GM18951 (cell line): ENCODE measurements at regions not wholly inside any gene's neighbourhood (a gene's known extent, or its start where the extent isn't known, plus 50 kb on each side); places are given as distances from the start of the nearest gene placed in this dataset.

Experiments used
- POLR2A ChIP-seq: IDR thresholded peaks from 4 replicates; pipeline ENCODE4 v1.6.1; 2011; ENCODE audit warnings: mild to moderate bottlenecking; ENCODE audit not compliant: insufficient read length, insufficient read depth; ENCODE audit errors: extremely low read depth
- in situ Hi-C: fragments of 300-500 bp; cut with MboI; formaldehyde crosslinking; loops from one replicate; pipeline ENCODE4 v1.12.0; 2022; ENCODE audit warnings: low sequenced_read_pairs, mixed read lengths, inconsistent platforms; ENCODE audit not compliant: unreplicated experiment

- TF ChIP-seq POLR2A = no peak
- in situ Hi-C loops = no loop called here
Measured at GRCh38 chr1:34380526-34381124, 203.9 kb downstream of the C1orf94 start.

GRCh38 chr1:34389974-34390373, 213.3 kb downstream of the C1orf94 start:
- in situ Hi-C loops = no loop called here
- no peak for TF ChIP-seq POLR2A

- in situ Hi-C loops = no loop called here
- TF ChIP-seq POLR2A = no peak
Measured at GRCh38 chr1:34396042-34396441, 219.3 kb downstream of the C1orf94 start.

- in situ Hi-C loops = no loop called here
Measured at GRCh38 chr1:34398241-34398915, 221.7 kb downstream of the C1orf94 start.

GRCh38 chr1:34398916-34399275, 222.2 kb downstream of the C1orf94 start:
- TF ChIP-seq POLR2A = no peak

More at GRCh38 chr1:34398241-34398915, 221.7 kb downstream of the C1orf94 start:
- no peak for TF ChIP-seq POLR2A

GRCh38 chr1:34400675-34401074, 224.0 kb downstream of the C1orf94 start:
- in situ Hi-C loops = no loop called here
- no peak for TF ChIP-seq POLR2A

More at GRCh38 chr1:34398916-34399275, 222.2 kb downstream of the C1orf94 start:
- in situ Hi-C loops = no loop called here

GRCh38 chr1:34403156-34403555, 226.4 kb downstream of the C1orf94 start:
- in situ Hi-C loops = no loop called here
- TF ChIP-seq POLR2A = no peak

- no peak for TF ChIP-seq POLR2A
- in situ Hi-C loops = no loop called here
Measured at GRCh38 chr1:34404804-34405203, 228.1 kb downstream of the C1orf94 start.

GRCh38 chr1:34405266-34405959, 228.7 kb downstream of the C1orf94 start:
- TF ChIP-seq POLR2A = no peak
- in situ Hi-C loops = no loop called here

- no peak for TF ChIP-seq POLR2A
- in situ Hi-C loops = no loop called here
Measured at GRCh38 chr1:34406377-34406776, 229.7 kb downstream of the C1orf94 start.

- TF ChIP-seq POLR2A = no peak
- in situ Hi-C loops = no loop called here
Measured at GRCh38 chr1:34406833-34407539, 230.3 kb downstream of the C1orf94 start.

GRCh38 chr1:34408011-34408410, 231.3 kb downstream of the C1orf94 start:
- in situ Hi-C loops = no loop called here
- TF ChIP-seq POLR2A = no peak

- in situ Hi-C loops = no loop called here
- no peak for TF ChIP-seq POLR2A
Measured at GRCh38 chr1:34409689-34410229, 233.1 kb downstream of the C1orf94 start.
